Effector memory CD8-positive, alpha-beta T cell (primary cell): ENCODE measurements at regions not wholly inside any gene's neighbourhood (a gene's known extent, or its start where the extent isn't known, plus 50 kb on each side); places are given as distances from the start of the nearest gene placed in this dataset.

Experiments
- ATAC-seq: fragments of 150-1000 bp; cut with Tn5 transposase; replicated peaks from 2 replicates; pipeline ENCODE4 v1.10.0; 2021; ENCODE audit warnings: mild to moderate bottlenecking, moderate library complexity
- DNase-seq, 3 experiments: peaks; one replicate each; pipeline ENCODE4 v3.0.0; 2021
- H3K27ac Mint-ChIP-seq, 2 donors: one replicate each; pipeline ENCODE4 v1.8.0; 2022; ENCODE audit warnings: mild to moderate bottlenecking in 2 of 2, mixed read lengths in 2 of 2, moderate library complexity in 2 of 2
- H3K27me3 Mint-ChIP-seq, 2 donors: one replicate each; pipeline ENCODE4 v1.8.0; 2022; ENCODE audit warnings: mixed read lengths in 2 of 2
- H3K36me3 Mint-ChIP-seq: one replicate; pipeline ENCODE4 v1.8.0; 2022; ENCODE audit warnings: mild to moderate bottlenecking, moderate library complexity, mixed read lengths; ENCODE audit not compliant: insufficient read depth
- H3K4me1 Mint-ChIP-seq, 2 donors: one replicate each; pipeline ENCODE4 v1.8.0; 2022; ENCODE audit warnings: low read depth in 2 of 2, mixed read lengths in 2 of 2
- H3K4me3 Mint-ChIP-seq, 2 donors: one replicate each; pipeline ENCODE4 v1.8.0; 2022; ENCODE audit warnings: mild to moderate bottlenecking in 2 of 2, mixed read lengths in 2 of 2, moderate library complexity in 2 of 2
- H3K9me3 Mint-ChIP-seq, 2 donors: one replicate each; pipeline ENCODE4 v1.8.0; 2022; ENCODE audit warnings: mixed read lengths in 2 of 2

DNA sequence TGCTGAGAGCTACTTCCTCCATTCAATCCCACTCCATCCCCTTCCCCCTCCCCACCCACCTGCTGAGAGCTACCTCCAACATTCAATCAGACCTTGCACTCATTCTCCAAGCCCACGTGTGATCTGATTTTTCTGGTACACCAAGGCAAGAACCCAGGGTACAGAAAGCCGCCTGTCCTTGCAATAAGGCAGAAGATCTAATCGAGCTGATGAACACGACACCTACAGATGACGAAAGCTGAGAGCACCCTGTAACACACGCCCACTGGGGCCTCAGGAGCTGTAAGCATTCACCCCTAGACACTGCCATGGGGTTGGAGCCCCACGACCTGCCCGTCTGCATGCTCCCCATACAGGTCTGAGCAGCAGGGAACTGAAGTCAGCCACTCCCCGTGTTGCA is 58.3 kb downstream of the TRIML1 start:
- Mint-ChIP-seq H3K4me3 (no peak overlapping the region), H3K36me3 (no peaks in the 10 kb centered on the region), H3K9me3 (peaks cover 8 to 25% of the 10 kb centered on the region in 2 donors), H3K27me3 (no peaks in the 10 kb centered on the region), H3K27ac (no peak overlapping the region), H3K4me1 (no peaks in the 10 kb centered on the region)
- ATAC-seq = no peak
- DNase-seq = no peak

- peaks cover 12 to 30% of the 10 kb centered on the region in 2 donors for H3K9me3 Mint-ChIP-seq
- no peak for DNase-seq
- H3K27ac Mint-ChIP-seq = no peak overlapping the region
- ATAC-seq = no peak
- H3K36me3 Mint-ChIP-seq = no peaks in the 10 kb centered on the region
- no peaks in the 10 kb centered on the region for H3K4me1 Mint-ChIP-seq
- H3K27me3 Mint-ChIP-seq = no peaks in the 10 kb centered on the region
- no peak overlapping the region for H3K4me3 Mint-ChIP-seq
These were observed 59.9 kb downstream of the TRIML1 start for GRCh38 chr4:188198982-188199792.

DNA sequence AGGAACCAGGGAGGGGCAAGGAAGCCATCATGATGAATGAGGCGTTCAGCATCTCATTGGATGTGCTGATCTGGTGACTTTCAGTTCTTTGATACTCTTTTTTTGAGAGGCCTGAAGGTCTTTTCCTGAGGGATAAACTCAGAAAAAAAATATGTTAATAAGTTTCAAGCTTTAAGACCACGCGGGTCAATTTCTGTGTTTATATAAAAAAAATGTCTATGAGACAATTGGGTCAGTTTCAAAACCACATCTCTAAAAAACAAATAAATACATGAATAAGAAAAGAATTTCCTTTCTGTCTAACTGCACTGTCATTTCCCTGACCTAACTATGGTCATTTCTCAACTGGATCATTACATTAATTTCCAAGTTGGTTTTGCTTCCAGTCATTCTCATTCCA is 62.6 kb downstream of the TRIML1 start:
- Mint-ChIP-seq H3K27ac (no peak overlapping the region), H3K4me1 (no peaks in the 10 kb centered on the region), H3K4me3 (no peak overlapping the region), H3K9me3 (peaks cover 16 to 35% of the 10 kb centered on the region in 2 donors), H3K27me3 (no peaks in the 10 kb centered on the region), H3K36me3 (no peaks in the 10 kb centered on the region)
- no peak for DNase-seq
- no peak for ATAC-seq

DNA sequence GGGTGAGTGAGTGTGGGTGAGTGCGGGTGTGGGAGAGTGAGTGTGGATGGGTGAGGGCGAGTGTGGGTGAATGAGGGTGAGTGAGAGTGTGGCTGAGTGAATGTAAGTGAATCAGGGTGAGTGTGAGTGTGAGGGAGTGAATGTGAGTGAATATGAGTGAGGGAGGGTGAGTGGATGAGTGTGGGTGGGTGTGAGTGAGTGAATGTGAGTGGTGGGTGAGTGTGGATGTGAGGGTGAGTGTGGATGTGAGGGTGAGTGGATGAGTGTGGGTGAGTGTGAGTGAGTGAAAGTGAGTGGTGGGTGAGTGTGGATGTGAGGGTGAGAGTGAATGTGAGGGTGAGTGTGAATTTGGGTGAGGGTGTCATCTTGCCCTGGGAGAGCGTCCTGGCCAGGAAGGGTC is 67.5 kb downstream of the TRIML1 start:
- Mint-ChIP-seq H3K36me3 (no peaks in the 10 kb centered on the region), H3K27me3 (no peaks in the 10 kb centered on the region), H3K4me1 (no peaks in the 10 kb centered on the region), H3K27ac (no peak overlapping the region), H3K4me3 (no peak overlapping the region), H3K9me3 (peaks cover 18 to 33% of the 10 kb centered on the region in 2 donors)
- no peak for DNase-seq
- ATAC-seq = no peak

GRCh38 chr4:188214861-188215260 is 75.6 kb downstream of the TRIML1 start:
- Mint-ChIP-seq H3K4me3 (no peak overlapping the region), H3K27ac (no peak overlapping the region), H3K27me3 (no peaks in the 10 kb centered on the region), H3K4me1 (no peaks in the 10 kb centered on the region), H3K9me3 (peaks cover 7 to 11% of the 10 kb centered on the region in 2 donors), H3K36me3 (no peaks in the 10 kb centered on the region)
- DNase-seq (no peak), ATAC-seq (no peak)

DNA sequence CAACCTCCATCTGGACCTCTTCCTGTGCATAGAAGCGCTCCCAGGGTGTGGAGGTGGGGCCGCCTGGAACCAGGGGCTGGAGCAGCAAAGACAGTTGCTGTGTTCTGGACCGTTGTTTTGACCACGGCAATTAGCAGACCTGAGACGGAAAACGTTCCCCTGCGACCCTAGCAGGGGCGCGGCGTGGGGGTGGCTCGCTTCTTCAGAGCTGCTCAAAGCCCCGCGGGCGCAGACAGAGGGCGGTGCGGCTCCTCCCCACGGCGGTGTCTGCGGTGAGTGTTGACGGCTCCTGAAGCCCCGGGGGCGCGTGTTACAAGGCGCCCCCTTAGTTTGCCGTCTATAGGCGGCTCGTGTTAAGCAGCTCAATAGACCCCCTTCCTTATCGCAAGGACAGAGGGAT is 79.2 kb downstream of the TRIML1 start:
- H3K36me3 Mint-ChIP-seq = no peaks in the 10 kb centered on the region
- ATAC-seq (no peak), DNase-seq (no peak)
- H3K9me3 Mint-ChIP-seq = peaks cover 0 to 4% of the 10 kb centered on the region in 2 donors
- no peaks in the 10 kb centered on the region for H3K4me1 Mint-ChIP-seq
- no peaks in the 10 kb centered on the region for H3K27me3 Mint-ChIP-seq
- H3K4me3 Mint-ChIP-seq = no peak overlapping the region
- no peak overlapping the region for H3K27ac Mint-ChIP-seq

DNA sequence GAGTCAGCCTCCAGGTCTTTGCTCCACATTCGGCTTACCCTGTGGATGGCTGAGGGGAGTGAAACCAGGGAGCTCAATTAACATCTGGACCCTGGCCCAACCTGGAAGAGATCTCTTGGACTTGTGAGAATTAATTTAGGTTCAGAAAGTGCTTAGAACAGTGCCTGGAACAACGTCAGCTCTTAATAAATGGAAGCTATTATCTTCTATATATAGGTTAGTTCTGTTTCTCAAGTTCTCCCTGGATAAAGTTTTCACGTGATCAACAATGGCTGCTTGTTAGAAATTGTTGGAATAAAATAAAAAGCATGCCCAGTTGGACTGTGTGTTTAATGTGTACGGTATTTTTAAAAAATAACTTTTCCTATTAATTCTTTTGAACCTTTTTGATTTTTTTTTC is 80.8 kb downstream of the TRIML1 start:
- Mint-ChIP-seq H3K4me3 (no peak overlapping the region), H3K27ac (no peak overlapping the region)
- ATAC-seq = no peak

GRCh38 chr4:188221090-188221489 is 81.8 kb downstream of the TRIML1 start:
- Mint-ChIP-seq H3K9me3 (peaks cover 0 to 2% of the 10 kb centered on the region in 2 donors), H3K27me3 (no peaks in the 10 kb centered on the region), H3K36me3 (no peaks in the 10 kb centered on the region), H3K4me1 (no peaks in the 10 kb centered on the region), H3K4me3 (no peak overlapping the region), H3K27ac (no peak overlapping the region)
- ATAC-seq (no peak), DNase-seq (no peak)

More for the DNA sequence above, 80.8 kb downstream of the TRIML1 start:
- no peak for DNase-seq
- Mint-ChIP-seq H3K9me3 (peaks cover 0 to 2% of the 10 kb centered on the region in 2 donors), H3K4me1 (no peaks in the 10 kb centered on the region), H3K27me3 (no peaks in the 10 kb centered on the region), H3K36me3 (no peaks in the 10 kb centered on the region)

DNA sequence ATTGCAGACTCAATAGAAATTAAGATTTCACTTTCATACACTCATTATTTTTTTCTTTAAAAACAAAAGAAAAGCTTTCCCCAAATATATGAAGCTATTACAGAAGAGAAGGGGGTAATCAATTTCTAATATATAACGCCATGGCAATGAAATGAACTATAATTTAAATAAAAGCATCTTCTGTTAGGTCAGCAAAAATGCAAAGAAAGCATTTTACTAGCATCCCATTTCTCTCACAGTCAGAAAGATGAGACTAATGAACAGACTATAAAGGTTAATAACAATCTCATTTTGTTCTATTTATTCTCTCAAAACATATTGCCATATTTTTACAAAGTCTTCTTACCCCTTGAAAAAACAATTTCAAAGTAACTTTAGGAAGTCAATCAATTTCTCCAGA is 89.0 kb downstream of the TRIML1 start:
- ATAC-seq (no peak), DNase-seq (no peak)
- Mint-ChIP-seq H3K4me3 (no peak overlapping the region), H3K4me1 (no peaks in the 10 kb centered on the region), H3K36me3 (no peaks in the 10 kb centered on the region), H3K9me3 (peaks cover 0 to under 1% of the 10 kb centered on the region in 2 donors), H3K27me3 (no peaks in the 10 kb centered on the region), H3K27ac (no peak overlapping the region)

GRCh38 chr4:188232428-188232827 is 93.2 kb downstream of the TRIML1 start:
- no peak overlapping the region for H3K27ac Mint-ChIP-seq
- H3K9me3 Mint-ChIP-seq = peaks cover 0 to 4% of the 10 kb centered on the region in 2 donors
- ATAC-seq (no peak), DNase-seq (no peak)
- no peaks in the 10 kb centered on the region for H3K36me3 Mint-ChIP-seq
- no peak overlapping the region for H3K4me3 Mint-ChIP-seq
- H3K27me3 Mint-ChIP-seq = no peaks in the 10 kb centered on the region
- H3K4me1 Mint-ChIP-seq = no peaks in the 10 kb centered on the region

DNA sequence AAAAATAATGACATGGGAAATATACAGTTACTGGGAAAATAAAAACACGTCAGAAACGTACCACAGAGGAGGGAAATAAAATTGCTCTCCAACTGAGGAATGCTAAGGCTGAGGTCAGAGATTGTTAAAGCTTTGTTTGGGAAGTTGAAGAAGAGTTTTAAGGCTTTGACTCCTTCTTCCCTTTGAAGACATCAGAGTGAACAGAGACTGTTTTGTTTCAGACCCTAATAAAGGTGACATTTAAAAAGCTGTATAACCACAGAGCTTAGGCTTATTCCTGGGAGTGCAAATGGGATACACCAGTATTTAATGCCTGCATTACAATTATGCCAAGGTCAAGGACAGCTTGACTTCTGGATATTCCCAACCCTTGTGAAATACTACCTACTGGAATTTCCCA is 102.8 kb downstream of the TRIML1 start:
- H3K27me3 Mint-ChIP-seq = no peaks in the 10 kb centered on the region
- peaks cover 0 to 2% of the 10 kb centered on the region in 2 donors for H3K9me3 Mint-ChIP-seq
- ATAC-seq (no peak), DNase-seq (no peak)
- no peak overlapping the region for H3K4me3 Mint-ChIP-seq
- no peak overlapping the region for H3K27ac Mint-ChIP-seq
- no peaks in the 10 kb centered on the region for H3K4me1 Mint-ChIP-seq
- H3K36me3 Mint-ChIP-seq = no peaks in the 10 kb centered on the region

GRCh38 chr4:188245651-188246050 is 106.4 kb downstream of the TRIML1 start:
- Mint-ChIP-seq H3K36me3 (no peaks in the 10 kb centered on the region), H3K27ac (no peak overlapping the region), H3K4me1 (no peaks in the 10 kb centered on the region), H3K9me3 (peaks cover 0 to 2% of the 10 kb centered on the region in 2 donors), H3K27me3 (no peaks in the 10 kb centered on the region), H3K4me3 (no peak overlapping the region)
- no peak for ATAC-seq
- DNase-seq = no peak

GRCh38 chr4:188246488-188246887 is 107.2 kb downstream of the TRIML1 start:
- no peaks in the 10 kb centered on the region for H3K4me1 Mint-ChIP-seq
- ATAC-seq (no peak), DNase-seq (no peak)
- no peak overlapping the region for H3K4me3 Mint-ChIP-seq
- no peak overlapping the region for H3K27ac Mint-ChIP-seq
- no peaks in the 10 kb centered on the region for H3K27me3 Mint-ChIP-seq
- H3K9me3 Mint-ChIP-seq = peaks cover 2 to 8% of the 10 kb centered on the region in 2 donors
- H3K36me3 Mint-ChIP-seq = no peaks in the 10 kb centered on the region

- ATAC-seq (no peak), DNase-seq (no peak)
- no peaks in the 10 kb centered on the region for H3K36me3 Mint-ChIP-seq
- H3K9me3 Mint-ChIP-seq = peaks cover 3 to 17% of the 10 kb centered on the region in 2 donors
- H3K4me1 Mint-ChIP-seq = no peaks in the 10 kb centered on the region
- no peak overlapping the region for H3K4me3 Mint-ChIP-seq
- no peaks in the 10 kb centered on the region for H3K27me3 Mint-ChIP-seq
- no peak overlapping the region for H3K27ac Mint-ChIP-seq
These were observed 115.0 kb downstream of the TRIML1 start for GRCh38 chr4:188254211-188254610.
